OCI-LY3 (cell line): ENCODE measurements at regions not wholly inside any gene's neighbourhood (a gene's known extent, or its start where the extent isn't known, plus 50 kb on each side); places are given as distances from the start of the nearest gene placed in this dataset.

ENCODE experiments used
- EZH2phosphoT487 ChIP-seq: fragments of 200-600 bp; shearing (Covaris generic); IDR thresholded peaks from 2 replicates; pipeline ENCODE4 v1.6.1; 2018; ENCODE audit warnings: antibody characterized with exemption, mixed run types, low read depth
- TF ChIP-seq, protein P1 (sequence below): fragments of 200-600, 300-600 bp; sonication (generic); IDR thresholded peaks from 2 replicates; pipeline ENCODE4 v1.5.1; 2014; ENCODE audit warnings: antibody characterized with exemption, low read length, low read depth

- TF ChIP-seq, protein P1, sequence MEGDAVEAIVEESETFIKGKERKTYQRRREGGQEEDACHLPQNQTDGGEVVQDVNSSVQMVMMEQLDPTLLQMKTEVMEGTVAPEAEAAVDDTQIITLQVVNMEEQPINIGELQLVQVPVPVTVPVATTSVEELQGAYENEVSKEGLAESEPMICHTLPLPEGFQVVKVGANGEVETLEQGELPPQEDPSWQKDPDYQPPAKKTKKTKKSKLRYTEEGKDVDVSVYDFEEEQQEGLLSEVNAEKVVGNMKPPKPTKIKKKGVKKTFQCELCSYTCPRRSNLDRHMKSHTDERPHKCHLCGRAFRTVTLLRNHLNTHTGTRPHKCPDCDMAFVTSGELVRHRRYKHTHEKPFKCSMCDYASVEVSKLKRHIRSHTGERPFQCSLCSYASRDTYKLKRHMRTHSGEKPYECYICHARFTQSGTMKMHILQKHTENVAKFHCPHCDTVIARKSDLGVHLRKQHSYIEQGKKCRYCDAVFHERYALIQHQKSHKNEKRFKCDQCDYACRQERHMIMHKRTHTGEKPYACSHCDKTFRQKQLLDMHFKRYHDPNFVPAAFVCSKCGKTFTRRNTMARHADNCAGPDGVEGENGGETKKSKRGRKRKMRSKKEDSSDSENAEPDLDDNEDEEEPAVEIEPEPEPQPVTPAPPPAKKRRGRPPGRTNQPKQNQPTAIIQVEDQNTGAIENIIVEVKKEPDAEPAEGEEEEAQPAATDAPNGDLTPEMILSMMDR = no peak
- no peak for TF ChIP-seq EZH2phosphoT487
These were observed 52.5 kb upstream of the ID2 start for GRCh38 chr2:8629402-8629801.
